ENCODE measurements at regions not wholly inside any gene's neighbourhood (a gene's known extent, or its start where the extent isn't known, plus 50 kb on each side); places are given as distances from the start of the nearest gene placed in this dataset.

DNA sequence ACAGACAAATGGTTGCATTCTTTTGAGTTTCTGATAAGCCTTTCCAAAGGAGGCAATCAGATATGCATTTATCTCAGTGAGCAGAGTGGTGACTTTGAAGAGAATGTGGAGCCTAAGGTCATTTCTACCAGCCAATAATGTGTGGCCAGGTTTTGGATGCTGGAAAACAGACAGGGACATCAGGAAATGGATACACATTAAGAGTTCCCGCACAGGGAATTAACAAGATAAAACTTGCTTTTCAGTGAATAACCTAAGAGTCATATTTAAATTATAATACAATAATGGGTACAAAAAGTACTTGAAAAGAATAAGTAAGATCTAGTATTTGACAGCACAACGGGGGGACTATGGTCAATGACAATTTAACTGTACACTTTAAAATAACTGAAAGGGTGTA lies 492.3 kb upstream of the FAM241A start:
- Histone ChIP-seq H3K4ac (replicated peaks; ENCODE audit: insufficient read length, low read depth, low read length) (no peak overlapping the region), H2BK12ac (ENCODE audit: low read depth, low read length) (no peak overlapping the region), H3K23me2 (ENCODE audit: low read depth, low read length) (no peaks in the 10 kb centered on the region), H3K79me2 (ENCODE audit: control insufficient read depth in 1 of 2, insufficient read depth in 2 of 2, low read length in 2 of 2) (no peaks in the 10 kb centered on the region), H3K9ac (replicated peaks in 1 of 4; ENCODE audit: extremely low read depth in 1 of 4, low read depth in 3 of 4, low read length in 3 of 4) (no peak overlapping the region), H2BK120ac (replicated peaks; ENCODE audit: low read depth, low read length) (no peak overlapping the region), H4K20me1 (replicated peaks in 1 of 2; ENCODE audit: control insufficient read depth in 1 of 2, insufficient read depth in 2 of 2, low read length in 2 of 2) (no peaks in the 10 kb centered on the region), H3K23ac (ENCODE audit: insufficient read length) (no peak overlapping the region), H3K56ac (replicated peaks; ENCODE audit: insufficient read length, low read depth, low read length) (no peak overlapping the region), H2BK15ac (ENCODE audit: low read length) (no peak overlapping the region), H4K91ac (replicated peaks; ENCODE audit: insufficient read length, low read length) (no peak overlapping the region), H3K79me1 (ENCODE audit: low read depth, low read length) (no peaks in the 10 kb centered on the region), H4K8ac (ENCODE audit: extremely low read depth, insufficient read depth, low read length) (no peak overlapping the region), H2AK5ac (ENCODE audit: low read depth, low read length) (no peak overlapping the region), H2BK5ac (ENCODE audit: low read depth, low read length) (no peak overlapping the region), H3K4me1 (replicated peaks in 1 of 4; ENCODE audit: control insufficient read depth in 3 of 4, insufficient read depth in 4 of 4, low read length in 3 of 4) (peaks cover 0 to 17% (median 5%) of the 10 kb centered on the region in 4 experiments; a peak in 2 of 7 replicates), H2AFZ (ENCODE audit: low read length) (no peak overlapping the region), H3K36me3 (ENCODE audit: control insufficient read depth in 2 of 4, insufficient read depth in 4 of 4, low read length in 3 of 4) (no peaks in the 10 kb centered on the region), H2BK20ac (ENCODE audit: low read length) (no peak overlapping the region), H3K4me2 (ENCODE audit: insufficient read depth in 1 of 2, low read depth in 2 of 2, low read length in 2 of 2) (no peak overlapping the region), H3K9me3 (ENCODE audit: insufficient read depth in 2 of 2, low read depth in 1 of 2, low read length in 1 of 2) (no peaks in the 10 kb centered on the region), H3K4me3 (ENCODE audit: extremely low read depth in 1 of 4, insufficient read depth in 2 of 4, low read depth in 3 of 4, low read length in 4 of 4) (no peak overlapping the region), H4K5ac (ENCODE audit: insufficient read length, low read depth, low read length) (no peak overlapping the region), H3K27ac (ENCODE audit: low read depth, low read length) (no peak overlapping the region), H3K18ac (ENCODE audit: extremely low read depth, low read length) (no peak overlapping the region), H3K14ac (ENCODE audit: insufficient read length) (no peak overlapping the region), H3K27me3 (replicated peaks in 1 of 4; ENCODE audit: control insufficient read depth in 3 of 4, extremely low read depth in 1 of 4, insufficient read depth in 3 of 4, low read length in 3 of 4) (no peaks in the 10 kb centered on the region)
- CTCF ChIA-PET (ENCODE audit: partially characterized antibody) = interaction anchor here (0.5 kb wide), 1 partner anchor 8 kb away, joined by 3 read pairs; no protein-coding TSS in a partner anchor
- WGBS, 2 experiments (ENCODE audit: extremely low coverage in 1 of 2, insufficient coverage in 1 of 2, insufficient read length in 1 of 2, insufficient replicate concordance in 2 of 2, low coverage in 1 of 2, low lambda C conversion rate in 2 of 2, missing lambda C conversion rate in 1 of 2) = 92% methylated on average over 2 of the region's 2 CpGs; no CpG with 5 or more reads in 1 of the 2 experiments
- TF ChIP-seq NANOG (IDR thresholded peaks at IDR 0.05; ENCODE audit: insufficient read depth, low read depth, low read length, poor library complexity, severe bottlenecking) (no peak), KDM1A (IDR thresholded peaks at IDR 0.05; ENCODE audit: borderline replicate concordance, low read length) (no peak), HDAC2 (IDR thresholded peaks at IDR 0.05; ENCODE audit: borderline replicate concordance in 1 of 2, low read depth in 2 of 2, low read length in 2 of 2) (no peak)
- DNase-seq (ENCODE audit: low read depth in 1 of 2, low spot score in 2 of 2) = no peak
- no peak for FAIRE-seq
- POLR2A ChIA-PET (ENCODE audit: partially characterized antibody) = no interaction called here
